Esophagus (tissue), 2 donors: ENCODE measurements at regions not wholly inside any gene's neighbourhood (a gene's known extent, or its start where the extent isn't known, plus 50 kb on each side); places are given as distances from the start of the nearest gene placed in this dataset.

ENCODE experiments used
- H3K27ac ChIP-seq, 2 donors: one replicate each; pipeline ENCODE4 v1.5.1; 2013; ENCODE audit warnings: low read depth in 2 of 2, mild to moderate bottlenecking in 2 of 2, inconsistent platforms in 1 of 2, low read length in 1 of 2, moderate library complexity in 1 of 2
- H3K27me3 ChIP-seq, 2 donors: one replicate each; pipeline ENCODE4 v1.6.1; 2013; ENCODE audit warnings: low read length in 2 of 2, control low read depth in 1 of 2, mild to moderate bottlenecking in 1 of 2; ENCODE audit not compliant: insufficient read depth in 2 of 2, control insufficient read depth in 1 of 2
- H3K36me3 ChIP-seq, 2 donors: one replicate each; pipeline ENCODE4 v1.6.1; 2013; ENCODE audit warnings: low read length in 1 of 2; ENCODE audit not compliant: control insufficient read depth in 2 of 2, insufficient read depth in 2 of 2
- H3K4me1 ChIP-seq, 2 donors: one replicate each; pipeline ENCODE4 v1.6.1; 2013; ENCODE audit warnings: low read length in 1 of 2; ENCODE audit not compliant: control insufficient read depth in 2 of 2, insufficient read depth in 2 of 2
- H3K4me3 ChIP-seq, 2 donors: one replicate each; pipeline ENCODE4 v1.5.1; 2013; ENCODE audit warnings: low read length in 2 of 2, mild to moderate bottlenecking in 2 of 2, low read depth in 1 of 2, moderate library complexity in 1 of 2
- H3K9me3 ChIP-seq, 2 donors: one replicate each; pipeline ENCODE4 v1.6.1; 2013; ENCODE audit warnings: mild to moderate bottlenecking in 2 of 2, low read depth in 1 of 2, low read length in 1 of 2, moderate library complexity in 1 of 2; ENCODE audit not compliant: control insufficient read depth in 2 of 2, insufficient read depth in 1 of 2
- WGBS, 2 donors: extraction: QIAGEN DNeasy Blood & Tissue Kit; methylation state at CpG; one replicate each; pipeline ENCODE4 v1.1.7; 2013; 5-methylcytosine and 5-hydroxymethylcytosine counted together
- donor health status: healthy with polysubstance abuse.
- donor health status: Bipolar disorder and iron deficiency.

GRCh38 chr13:84038001-84038400 is 155.7 kb upstream of the SLITRK1 start:
- 3 to 4% methylated on average over 1 of the region's 1 CpG for WGBS, 2 donors
- H3K4me1 ChIP-seq, result no peaks in the 10 kb centered on the region

GRCh38 chr13:84032116-84032515 is 149.8 kb upstream of the SLITRK1 start:
- H3K9me3 ChIP-seq, result no peaks in the 10 kb centered on the region
- no peak overlapping the region for H3K27ac ChIP-seq
- H3K27me3 ChIP-seq, result no peaks in the 10 kb centered on the region
- WGBS, 2 donors, result 47 to 77% methylated on average over 1 of the region's 1 CpG
- no peaks in the 10 kb centered on the region for H3K36me3 ChIP-seq
- no peak overlapping the region for H3K4me3 ChIP-seq
- no peaks in the 10 kb centered on the region for H3K4me1 ChIP-seq

More at GRCh38 chr13:84038001-84038400, 155.7 kb upstream of the SLITRK1 start:
- Histone ChIP-seq H3K27ac (no peak overlapping the region), H3K9me3 (no peaks in the 10 kb centered on the region), H3K4me3 (no peak overlapping the region), H3K27me3 (no peaks in the 10 kb centered on the region), H3K36me3 (no peaks in the 10 kb centered on the region)

- H3K27me3 ChIP-seq, result no peaks in the 10 kb centered on the region
- H3K4me1 ChIP-seq, result no peaks in the 10 kb centered on the region
- H3K9me3 ChIP-seq, result no peaks in the 10 kb centered on the region
- H3K27ac ChIP-seq, result no peak overlapping the region
- 91 to 92% methylated on average over 4 of the region's 4 CpGs for WGBS, 2 donors
- H3K36me3 ChIP-seq, result no peaks in the 10 kb centered on the region
- H3K4me3 ChIP-seq, result no peak overlapping the region
These were observed 148.8 kb upstream of the SLITRK1 start for GRCh38 chr13:84031120-84031519.

GRCh38 chr13:84029396-84029795 is 147.1 kb upstream of the SLITRK1 start:
- no peak overlapping the region for H3K27ac ChIP-seq
- no peaks in the 10 kb centered on the region for H3K27me3 ChIP-seq
- no peaks in the 10 kb centered on the region for H3K4me1 ChIP-seq
- WGBS, 2 donors, result 59 to 61% methylated on average over 4 of the region's 4 CpGs
- no peaks in the 10 kb centered on the region for H3K9me3 ChIP-seq
- H3K4me3 ChIP-seq, result no peak overlapping the region
- no peaks in the 10 kb centered on the region for H3K36me3 ChIP-seq

- H3K4me3 ChIP-seq, result no peak overlapping the region
- 70 to 73% methylated on average over 1 of the region's 1 CpG for WGBS, 2 donors
- H3K27me3 ChIP-seq, result no peaks in the 10 kb centered on the region
- H3K27ac ChIP-seq, result no peak overlapping the region
- H3K4me1 ChIP-seq, result no peaks in the 10 kb centered on the region
- no peaks in the 10 kb centered on the region for H3K9me3 ChIP-seq
- H3K36me3 ChIP-seq, result no peaks in the 10 kb centered on the region
These were observed 143.6 kb upstream of the SLITRK1 start for GRCh38 chr13:84025824-84026223.

GRCh38 chr13:83996415-83996814 is 114.1 kb upstream of the SLITRK1 start:
- Histone ChIP-seq H3K4me3 (no peak overlapping the region), H3K27ac (no peak overlapping the region), H3K4me1 (no peaks in the 10 kb centered on the region), H3K9me3 (no peaks in the 10 kb centered on the region), H3K27me3 (no peaks in the 10 kb centered on the region), H3K36me3 (no peaks in the 10 kb centered on the region)
- WGBS, 2 donors, result 82 to 86% methylated on average over 9 of the region's 9 CpGs

- H3K27ac ChIP-seq, result no peak overlapping the region
- no peak overlapping the region for H3K4me3 ChIP-seq
- H3K9me3 ChIP-seq, result no peaks in the 10 kb centered on the region
- no peaks in the 10 kb centered on the region for H3K27me3 ChIP-seq
- H3K4me1 ChIP-seq, result no peaks in the 10 kb centered on the region
- H3K36me3 ChIP-seq, result no peaks in the 10 kb centered on the region
- 92 to 93% methylated on average over 7 of the region's 7 CpGs for WGBS, 2 donors
These were observed 113.7 kb upstream of the SLITRK1 start for GRCh38 chr13:83995930-83996329.

- no peak overlapping the region for H3K27ac ChIP-seq
- no peaks in the 10 kb centered on the region for H3K9me3 ChIP-seq
- WGBS, 2 donors, result 86% methylated on average over 13 of the region's 13 CpGs
- no peaks in the 10 kb centered on the region for H3K36me3 ChIP-seq
- no peak overlapping the region for H3K4me3 ChIP-seq
- H3K27me3 ChIP-seq, result no peaks in the 10 kb centered on the region
- H3K4me1 ChIP-seq, result no peaks in the 10 kb centered on the region
These were observed 110.5 kb upstream of the SLITRK1 start for GRCh38 chr13:83992566-83993358.

GRCh38 chr13:83987394-83987793 is 105.1 kb upstream of the SLITRK1 start:
- H3K27ac ChIP-seq, result no peak overlapping the region
- no peaks in the 10 kb centered on the region for H3K9me3 ChIP-seq
- H3K36me3 ChIP-seq, result no peaks in the 10 kb centered on the region
- H3K4me1 ChIP-seq, result no peaks in the 10 kb centered on the region
- H3K4me3 ChIP-seq, result no peak overlapping the region
- WGBS, 2 donors, result 88% methylated on average over 1 of the region's 1 CpG
- H3K27me3 ChIP-seq, result no peaks in the 10 kb centered on the region

- H3K36me3 ChIP-seq, result no peaks in the 10 kb centered on the region
- no peak overlapping the region for H3K4me3 ChIP-seq
- H3K4me1 ChIP-seq, result no peaks in the 10 kb centered on the region
- no peaks in the 10 kb centered on the region for H3K9me3 ChIP-seq
- 61 to 67% methylated on average over 1 of the region's 1 CpG for WGBS, 2 donors
- no peak overlapping the region for H3K27ac ChIP-seq
- no peaks in the 10 kb centered on the region for H3K27me3 ChIP-seq
These were observed 102.5 kb upstream of the SLITRK1 start for GRCh38 chr13:83984793-83985192.
